H54 (cell line): ENCODE measurements at regions not wholly inside any gene's neighbourhood (a gene's known extent, or its start where the extent isn't known, plus 50 kb on each side); places are given as distances from the start of the nearest gene placed in this dataset.

Source experiments
- DNase-seq: peaks from one replicate; pipeline ENCODE4 v3.0.0; 2011; ENCODE audit warnings: low spot score, mixed read lengths; ENCODE audit not compliant: insufficient read length
- FAIRE-seq: peaks from 3 replicates; lab custom pipeline; 2011; peaks lifted over from hg19 to GRCh38; lab: Jason Lieb, UNC
- POLR2A ChIP-seq: IDR thresholded peaks from 2 replicates; pipeline ENCODE4 v1.6.1; 2011; ENCODE audit warnings: low read depth, mild to moderate bottlenecking, low read length

GRCh38 chr1:56188221-56188620 is 391.1 kb downstream of the PLPP3 start:
- DNase-seq: no peak
- FAIRE-seq: no peak
- no peak for TF ChIP-seq POLR2A

GRCh38 chr1:56187405-56187804 is 392.0 kb downstream of the PLPP3 start:
- no peak for DNase-seq
- no peak for TF ChIP-seq POLR2A
- FAIRE-seq: no peak

- no peak for TF ChIP-seq POLR2A
- no peak for FAIRE-seq
Measured at GRCh38 chr1:56185493-56185892, 393.9 kb downstream of the PLPP3 start.

GRCh38 chr1:56183151-56183550 is 396.2 kb downstream of the PLPP3 start:
- no peak for FAIRE-seq
- no peak for DNase-seq
- no peak for TF ChIP-seq POLR2A

More at GRCh38 chr1:56185493-56185892, 393.9 kb downstream of the PLPP3 start:
- DNase-seq: no peak

GRCh38 chr1:56180520-56181190 is 398.7 kb downstream of the PLPP3 start:
- no peak for TF ChIP-seq POLR2A
- no peak for DNase-seq
- peak; percentile 62 for FAIRE-seq

- DNase-seq (no peak), FAIRE-seq (peak; percentile 15)
- no peak for TF ChIP-seq POLR2A
Measured at GRCh38 chr1:56179543-56179942, 399.8 kb downstream of the PLPP3 start.

GRCh38 chr1:56175211-56175610 is 404.2 kb downstream of the PLPP3 start:
- no peak for TF ChIP-seq POLR2A
- DNase-seq (no peak), FAIRE-seq (no peak)

GRCh38 chr1:56174176-56174885 is 405.0 kb downstream of the PLPP3 start:
- no peak for TF ChIP-seq POLR2A
- DNase-seq (no peak), FAIRE-seq (no peak)

GRCh38 chr1:56173736-56174135 is 405.6 kb downstream of the PLPP3 start:
- no peak for TF ChIP-seq POLR2A
- FAIRE-seq (no peak), DNase-seq (no peak)

- no peak for TF ChIP-seq POLR2A
- DNase-seq (no peak), FAIRE-seq (no peak)
Measured at GRCh38 chr1:56171670-56172069, 407.7 kb downstream of the PLPP3 start.

- TF ChIP-seq POLR2A: no peak
- FAIRE-seq: no peak
- no peak for DNase-seq
Measured at GRCh38 chr1:56170784-56171320, 408.5 kb downstream of the PLPP3 start.

- FAIRE-seq: no peak
- DNase-seq: no peak
- TF ChIP-seq POLR2A: no peak
Measured at GRCh38 chr1:56169856-56170255, 409.5 kb downstream of the PLPP3 start.

- DNase-seq (no peak), FAIRE-seq (no peak)
- no peak for TF ChIP-seq POLR2A
Measured at GRCh38 chr1:56168176-56168575, 411.2 kb downstream of the PLPP3 start.

GRCh38 chr1:56167596-56167995 is 411.8 kb downstream of the PLPP3 start:
- FAIRE-seq (no peak), DNase-seq (no peak)
- no peak for TF ChIP-seq POLR2A
